Germinal center (tissue), 1 donor: ENCODE measurements at regions not wholly inside any gene's neighbourhood (a gene's known extent, or its start where the extent isn't known, plus 50 kb on each side); places are given as distances from the start of the nearest gene placed in this dataset.
"Not testable (repeated sequence)": the region's sequence is repeated elsewhere in the genome, so short reads cannot be mapped to it uniquely, and the experiment has no call there.

ENCODE experiments used
- DNase-seq: peaks from one replicate; pipeline ENCODE4 v3.0.0; 2012; ENCODE audit warnings: mixed read lengths, low spot score

GRCh38 chr17:34024386-34024785 lies 230.7 kb upstream of the CCL2 start:
- no peak for DNase-seq

- no peak for DNase-seq
Measured at GRCh38 chr17:34024806-34025551, 230.1 kb upstream of the CCL2 start.

- DNase-seq: not testable (repeated sequence)
Measured at GRCh38 chr17:34030601-34031000, 224.5 kb upstream of the CCL2 start.

DNA sequence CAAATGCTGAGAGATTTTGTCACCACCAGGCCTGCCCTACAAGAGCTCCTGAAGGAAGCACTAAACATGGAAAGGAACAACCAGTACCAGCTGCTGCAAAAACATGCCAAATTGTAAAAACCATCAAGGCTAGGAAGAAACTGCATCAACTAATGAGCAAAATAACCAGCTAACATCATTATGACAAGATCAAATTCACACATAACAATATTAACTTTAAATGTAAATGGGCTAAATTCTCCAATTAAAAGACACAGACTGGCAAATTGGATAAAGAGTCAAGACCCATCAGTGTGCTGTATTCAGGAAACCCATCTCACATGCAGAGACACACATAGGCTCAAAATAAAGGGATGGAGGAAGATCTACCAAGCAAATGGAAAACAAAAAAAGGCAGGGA lies 222.8 kb upstream of the CCL2 start:
- DNase-seq: not testable (repeated sequence)

GRCh38 chr17:34038786-34039185 lies 216.3 kb upstream of the CCL2 start:
- not testable (repeated sequence) for DNase-seq

DNA sequence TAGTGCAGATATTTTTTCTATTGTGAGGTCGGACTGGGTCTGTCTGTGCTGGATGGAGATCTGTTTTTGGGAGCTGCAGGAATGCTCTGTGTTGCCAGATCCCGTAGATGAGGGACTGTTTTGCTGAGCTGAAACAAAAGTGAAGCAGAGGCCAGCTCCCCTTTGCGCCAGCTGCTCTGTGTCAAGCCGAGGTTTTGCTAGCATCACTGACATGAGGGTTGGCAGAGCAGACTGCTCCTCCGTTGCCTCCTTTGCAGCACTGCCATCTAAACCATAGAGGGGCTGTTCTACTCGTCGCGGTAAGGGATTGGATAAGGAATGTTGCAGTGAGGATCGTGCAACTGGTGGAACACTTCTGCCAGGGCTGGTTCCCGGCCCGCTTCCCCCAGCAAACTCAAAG lies 215.9 kb upstream of the CCL2 start:
- DNase-seq: not testable (repeated sequence)

- DNase-seq: not testable (repeated sequence)
Measured at GRCh38 chr17:34039759-34040555, 215.1 kb upstream of the CCL2 start.

DNA sequence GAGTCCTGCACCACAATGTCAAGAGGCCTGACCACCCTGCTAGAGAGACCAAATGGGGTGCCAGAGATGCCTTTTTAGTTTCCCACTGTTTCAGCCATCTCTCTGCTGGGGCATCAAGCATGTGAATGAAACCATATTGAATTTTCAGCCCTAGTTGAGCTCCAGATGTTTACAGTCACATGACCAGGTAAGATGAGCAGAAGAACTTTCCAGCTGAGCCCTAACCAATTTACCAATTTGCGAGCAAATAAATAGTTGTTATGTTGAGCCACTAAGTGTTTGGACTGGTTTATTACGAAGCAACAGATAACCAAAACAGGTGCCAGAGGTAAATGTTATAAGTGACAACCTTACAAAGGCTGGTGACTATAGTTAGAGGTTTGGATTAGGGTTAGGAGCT lies 209.1 kb upstream of the CCL2 start:
- DNase-seq: no peak

DNA sequence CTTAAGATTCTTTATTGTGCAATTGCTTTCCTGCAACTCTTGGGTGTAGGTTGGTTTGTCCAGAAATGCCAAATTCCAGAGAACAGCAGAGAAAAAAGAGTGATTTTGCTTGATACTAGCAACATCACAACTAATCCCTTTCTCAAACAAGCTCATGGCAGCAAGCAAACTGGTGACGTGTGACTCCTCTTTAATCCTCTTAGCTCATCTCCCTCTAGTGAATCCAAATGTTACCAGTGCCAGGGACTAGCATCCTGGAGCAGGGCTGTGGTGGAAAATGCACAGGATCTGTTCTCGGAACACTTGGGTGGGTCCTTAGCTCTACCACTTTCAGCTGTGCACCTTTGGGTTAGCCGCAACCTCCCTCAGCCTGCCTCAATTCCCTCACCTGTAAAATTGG lies 204.0 kb upstream of the CCL2 start:
- no peak for DNase-seq

DNA sequence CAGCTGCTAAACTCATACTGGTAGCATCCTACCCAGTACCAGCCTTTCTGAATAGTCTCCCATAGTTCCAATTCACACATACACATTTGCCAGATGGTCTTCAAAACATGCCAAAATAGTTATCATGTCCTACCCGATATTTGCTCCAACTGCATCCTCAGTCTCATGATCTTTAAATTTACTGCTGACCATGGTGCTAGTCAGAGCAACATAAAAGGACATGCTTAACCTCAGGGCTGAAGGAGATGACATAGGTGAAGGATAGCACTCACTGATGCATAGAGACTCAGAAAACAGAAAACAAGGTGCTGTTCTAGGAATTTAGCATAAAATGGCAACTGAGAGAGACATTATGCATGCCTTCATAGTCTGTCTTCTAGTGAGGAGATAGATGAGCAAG lies 200.6 kb upstream of the CCL2 start:
- no peak for DNase-seq

- no peak for DNase-seq
Measured at GRCh38 chr17:34055606-34056005, 199.5 kb upstream of the CCL2 start.

DNA sequence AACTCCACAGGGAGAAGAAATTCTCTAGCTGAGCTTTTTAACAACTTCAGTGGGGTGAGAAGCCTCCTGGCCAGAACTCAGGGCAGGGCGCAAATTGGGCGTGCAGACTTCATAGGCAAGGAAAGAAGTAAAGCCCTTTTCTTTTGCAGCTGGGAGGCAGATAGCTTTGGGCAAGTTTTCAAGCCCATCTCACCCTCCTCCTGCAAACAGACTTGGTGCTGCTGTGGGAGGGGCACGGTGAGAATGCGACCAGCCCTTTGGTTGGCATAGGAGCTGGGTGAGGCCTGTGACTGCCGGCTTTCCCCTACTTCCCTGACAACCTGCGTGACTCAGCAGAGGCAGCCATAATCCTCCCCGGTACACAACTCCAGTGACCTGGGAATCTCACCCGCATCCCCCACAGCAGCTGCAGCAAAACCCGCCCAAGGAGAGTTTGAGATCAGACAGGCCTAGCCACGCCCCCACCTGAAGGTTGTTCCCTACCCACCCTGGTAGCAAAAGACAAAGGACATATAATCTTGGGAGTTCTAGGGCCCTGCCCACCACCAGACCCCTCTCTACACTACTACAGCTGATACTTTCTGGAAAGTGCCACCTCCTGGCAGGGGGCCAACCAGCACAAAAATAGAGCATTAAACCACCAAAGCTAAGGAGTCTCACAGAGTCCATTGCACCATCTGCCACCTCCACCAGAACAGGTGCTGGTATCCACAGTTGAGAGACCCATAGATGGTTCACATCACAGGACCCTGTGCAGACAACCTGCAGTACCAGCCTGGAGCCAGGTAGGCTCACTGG lies 195.5 kb upstream of the CCL2 start:
- DNase-seq: no peak

- DNase-seq: no peak
Measured at GRCh38 chr17:34066528-34066927, 188.6 kb upstream of the CCL2 start.

DNA sequence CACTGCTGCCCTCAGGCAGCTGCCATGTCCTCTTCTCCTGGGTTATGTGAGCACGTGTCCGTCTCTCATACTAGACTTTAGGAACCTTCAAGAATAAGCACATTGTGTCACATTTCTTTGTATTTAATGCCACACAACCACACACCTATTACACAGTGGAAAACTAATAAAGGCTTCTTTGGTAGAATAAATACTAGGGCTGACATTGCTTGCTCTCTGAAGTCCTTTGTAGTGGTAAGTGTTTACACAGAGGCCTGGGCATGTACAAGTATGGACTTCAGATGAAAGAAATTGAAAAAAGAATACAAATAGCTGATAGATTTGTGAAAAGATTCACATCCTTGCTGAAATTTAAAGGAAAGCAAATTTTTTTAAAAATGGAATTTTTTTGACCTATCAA lies 188.1 kb upstream of the CCL2 start:
- DNase-seq: no peak

- DNase-seq: no peak
Measured at GRCh38 chr17:34068571-34068970, 186.5 kb upstream of the CCL2 start.

- DNase-seq: no peak
Measured at GRCh38 chr17:34070712-34071111, 184.4 kb upstream of the CCL2 start.

GRCh38 chr17:34071886-34072420 lies 183.1 kb upstream of the CCL2 start:
- DNase-seq: no peak

DNA sequence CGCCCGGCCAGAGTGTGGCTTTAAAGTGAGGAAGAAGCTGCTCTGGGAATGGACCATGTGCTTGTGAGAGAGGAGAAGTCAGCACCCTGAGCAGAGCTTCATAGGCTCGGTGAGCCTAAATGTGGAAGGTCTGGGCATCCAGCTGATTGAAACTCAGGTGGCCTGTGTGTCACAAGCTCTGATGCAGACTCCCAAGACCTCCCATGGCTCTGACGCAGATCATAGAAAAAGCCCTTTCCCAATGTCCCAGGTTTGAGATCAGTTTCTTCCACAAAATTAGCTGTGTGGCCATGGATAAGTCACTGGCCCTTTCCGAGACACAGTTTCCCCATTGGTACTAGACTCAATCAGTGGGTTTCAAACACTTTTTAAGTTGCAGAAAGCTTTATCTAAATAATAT lies 180.0 kb upstream of the CCL2 start:
- no peak for DNase-seq

DNA sequence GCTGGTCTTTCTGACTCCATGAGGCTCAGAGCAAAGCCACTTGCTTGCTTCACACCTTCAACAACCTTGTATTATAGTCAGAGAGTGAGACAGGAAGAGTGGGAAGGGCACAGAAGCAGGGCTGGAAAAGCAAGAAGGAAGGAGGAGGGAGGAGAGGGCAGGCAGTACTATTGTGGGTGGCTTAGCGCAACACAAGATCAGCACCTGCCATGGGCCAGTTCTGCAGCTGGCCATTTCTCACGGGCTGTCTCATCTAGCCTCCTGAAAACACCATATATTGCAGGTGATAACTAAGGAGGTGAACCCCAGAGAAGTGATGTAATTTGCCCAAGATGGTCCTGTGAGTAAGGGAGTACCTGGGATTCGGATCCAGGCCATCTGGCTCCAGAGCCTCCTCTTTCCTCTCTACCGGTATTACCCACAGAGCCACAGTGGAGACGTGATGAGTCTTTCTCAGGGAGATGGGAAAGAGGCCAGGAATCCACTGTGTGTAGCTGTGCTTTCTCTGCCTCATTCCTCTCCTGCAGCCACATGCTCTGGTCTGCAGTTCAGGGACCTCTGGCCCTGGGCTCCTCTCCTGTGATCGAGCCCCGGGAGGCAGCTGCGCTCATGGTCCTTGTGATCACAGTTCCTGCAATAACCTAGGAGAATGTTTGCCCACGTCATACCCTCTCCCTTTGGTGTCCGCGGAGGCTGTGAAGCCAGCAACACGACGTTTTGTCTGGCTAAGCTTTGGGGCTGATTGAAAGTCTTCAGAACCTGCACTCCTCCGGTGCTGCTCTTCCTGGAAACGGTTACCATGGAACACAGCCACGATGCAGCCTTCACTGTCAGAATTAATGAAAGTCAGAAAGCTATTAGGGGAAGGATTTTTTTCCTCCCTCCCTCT lies 178.1 kb upstream of the CCL2 start:
- DNase-seq: no peak

DNA sequence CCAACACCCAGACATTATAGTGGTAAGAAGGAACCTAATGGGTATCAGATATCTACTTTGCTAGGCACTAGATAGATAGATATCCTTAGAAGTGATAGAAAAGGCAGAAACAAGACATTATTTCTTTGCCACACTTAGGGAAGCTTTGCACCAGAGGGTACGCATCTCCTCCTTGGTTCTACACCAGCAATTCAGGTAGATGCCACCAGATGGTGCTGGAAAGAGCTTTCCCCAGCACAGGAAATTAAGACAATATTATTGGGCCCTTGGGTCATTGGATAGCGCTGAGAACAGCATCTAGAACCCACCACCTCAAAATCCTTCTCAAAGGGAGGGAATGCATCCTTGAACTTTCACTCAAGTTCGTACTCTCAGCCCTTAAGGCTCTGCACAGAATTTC lies 173.8 kb upstream of the CCL2 start:
- no peak for DNase-seq

- no peak for DNase-seq
Measured at GRCh38 chr17:34082404-34082803, 172.7 kb upstream of the CCL2 start.
